GM12878 (cell line): ENCODE measurements at regions not wholly inside any gene's neighbourhood (a gene's known extent, or its start where the extent isn't known, plus 50 kb on each side); places are given as distances from the start of the nearest gene placed in this dataset.

Source experiments
- ATAC-seq: fragments of 200-7000 bp; cut with Tn5 transposase; 3 replicates; pipeline ENCODE4 v1.9.1; 2020; ENCODE audit warnings: mild to moderate bottlenecking, moderate library complexity
- BruUV-seq: library from RNA; stranded (reverse); fragments of 400-500 nt; replicated peaks from 2 replicates; lab custom pipeline; 2021; lab: Mats Ljungman, UMichigan
- CTCF ChIA-PET: fragments of 300-600 bp; sonication (Branson Sonifier 250); formaldehyde crosslinking; extraction: SDS; loops from one replicate; lab custom pipeline; 2021; ENCODE audit warnings: inconsistent platforms; lab: Yijun Ruan, JAX
- POLR2A ChIA-PET: fragments of 350-600 bp; formaldehyde crosslinking; extraction: SDS; loops from one replicate; lab custom pipeline; 2021; ENCODE audit warnings: inconsistent platforms; lab: Charles Lee
- RAD21 ChIA-PET: fragments of 300-600 bp; sonication (Branson Sonifier 250); formaldehyde crosslinking; loops from one replicate; lab custom pipeline; 2023; ENCODE audit warnings: antibody characterized with exemption; ENCODE audit not compliant: unreplicated experiment; lab: Charles Lee
- SMC1A ChIA-PET: fragments of 300-600 bp; sonication (Branson Sonifier 250); formaldehyde crosslinking; loops from one replicate; lab custom pipeline; 2023; ENCODE audit not compliant: unreplicated experiment, uncharacterized antibody; lab: Charles Lee
- DNase-seq: peaks from one replicate; pipeline ENCODE4 v3.0.0-alpha.2; 2011; ENCODE audit warnings: low read depth, low spot score
- FAIRE-seq: peaks from 3 replicates; lab custom pipeline; 2011; peaks lifted over from hg19 to GRCh38; lab: Jason Lieb, UNC
- H2AFZ ChIP-seq: 2 replicates; pipeline ENCODE4 v1.6.0; 2011; ENCODE audit warnings: low read depth, low read length, control low read depth; ENCODE audit not compliant: control insufficient read depth
- H3K27ac ChIP-seq: 2 replicates; pipeline ENCODE4 v1.5.1; 2011; ENCODE audit warnings: control low read depth; ENCODE audit not compliant: control insufficient read depth, insufficient read depth
- H3K27me3 ChIP-seq, 2 experiments: replicated peaks in 1 of 2; 2 replicates each; pipeline versions ENCODE4 v1.6.0 to v1.6.1; 2011; ENCODE audit warnings: low read length in 1 of 2; ENCODE audit not compliant: control insufficient read depth in 2 of 2, insufficient read depth in 2 of 2
- H3K36me3 ChIP-seq, 2 experiments: 2 replicates each; pipeline ENCODE4 v1.5.1; 2011; ENCODE audit warnings: low read length in 1 of 2; ENCODE audit not compliant: control insufficient read depth in 2 of 2, insufficient read depth in 2 of 2
- H3K4me1 ChIP-seq: 2 replicates; pipeline ENCODE4 v1.6.1; 2011; ENCODE audit warnings: mild to moderate bottlenecking, low read length, moderate library complexity, mixed read lengths; ENCODE audit not compliant: control insufficient read depth, insufficient read depth
- H3K4me2 ChIP-seq: 2 replicates; pipeline ENCODE4 v1.6.0; 2011; ENCODE audit warnings: control low read depth; ENCODE audit not compliant: control insufficient read depth, insufficient read depth
- H3K4me3 ChIP-seq: fragments of 200-600 bp; sonication (generic); 2 replicates; pipeline ENCODE4 v1.5.1; 2016
- H3K79me2 ChIP-seq: 2 replicates; pipeline ENCODE4 v1.6.0; 2011; ENCODE audit warnings: low read length; ENCODE audit not compliant: control insufficient read depth, insufficient read depth
- H3K9ac ChIP-seq: 2 replicates; pipeline ENCODE4 v1.8.0; 2011; ENCODE audit warnings: low read length, control low read depth, mixed read lengths; ENCODE audit not compliant: control insufficient read depth, insufficient read depth
- H3K9me3 ChIP-seq: replicated peaks from 3 replicates; pipeline ENCODE4 v1.5.1; 2011; ENCODE audit warnings: mild to moderate bottlenecking, low read length; ENCODE audit not compliant: control insufficient read depth, insufficient read depth
- H4K20me1 ChIP-seq: 2 replicates; pipeline ENCODE4 v1.6.0; 2011; ENCODE audit not compliant: control insufficient read depth, insufficient read depth
- POLR2AphosphoS5 ChIP-seq: IDR thresholded peaks from 2 replicates; pipeline ENCODE4 v1.6.1; 2011; ENCODE audit warnings: mild to moderate bottlenecking, low read length, inconsistent platforms
- RB1 ChIP-seq: fragments of 450-650 bp; formaldehyde crosslinking; IDR thresholded peaks from 2 replicates; pipeline ENCODE4 v1.6.1; 2017; ENCODE audit warnings: mild to moderate bottlenecking, borderline replicate concordance
- SMAD5 ChIP-seq: IDR thresholded peaks from 2 replicates; pipeline ENCODE4 v1.6.1; 2016; ENCODE audit warnings: antibody characterized with exemption, low read depth
- TBL1XR1 ChIP-seq: IDR thresholded peaks from 2 replicates; pipeline ENCODE4 v1.6.1; 2012; ENCODE audit warnings: low read depth, low read length, improper control_type of control experiment
- YBX1 ChIP-seq: fragments of 450-650 bp; IDR thresholded peaks from 2 replicates; pipeline ENCODE4 v1.6.1; 2016; ENCODE audit warnings: antibody characterized with exemption
- ZBED1 ChIP-seq: IDR thresholded peaks from 2 replicates; pipeline ENCODE4 v1.6.1; 2016; ENCODE audit warnings: borderline replicate concordance
- WGBS: methylation state at CpG from one replicate; pipeline ENCODE4 v1.1.6; 2016; ENCODE audit warnings: low lambda C conversion rate; ENCODE audit not compliant: insufficient replicate concordance, insufficient coverage; ENCODE audit errors: missing lambda C conversion rate; 5-methylcytosine and 5-hydroxymethylcytosine counted together
- in situ Hi-C: fragments of 300-500 bp; cut with MboI; formaldehyde crosslinking; loops from 9 replicates; pipeline ENCODE4 v1.14.3; 2018; ENCODE audit warnings: mixed read lengths
- intact Hi-C: fragments of 100-400 bp; cut with micrococcal nuclease; formaldehyde crosslinking; loops from one replicate; pipeline ENCODE4 v1.14.2; 2022; ENCODE audit not compliant: unreplicated experiment
- TF ChIP-seq, protein P1 (sequence below): fragments of 450-650 bp; IDR thresholded peaks from 2 replicates; pipeline ENCODE4 v1.6.1; 2016; ENCODE audit warnings: mild to moderate bottlenecking, moderate library complexity, borderline replicate concordance
- TF ChIP-seq, protein P2 (sequence below): fragments of 450-650 bp; IDR thresholded peaks from 2 replicates; pipeline ENCODE4 v1.6.1; 2018; ENCODE audit warnings: borderline replicate concordance, mild to moderate bottlenecking; ENCODE audit not compliant: partially characterized antibody
- TF ChIP-seq, protein P3 (sequence below): fragments of 450-650 bp; IDR thresholded peaks from 2 replicates; pipeline ENCODE4 v1.6.1; 2016; ENCODE audit warnings: mild to moderate bottlenecking

DNA sequence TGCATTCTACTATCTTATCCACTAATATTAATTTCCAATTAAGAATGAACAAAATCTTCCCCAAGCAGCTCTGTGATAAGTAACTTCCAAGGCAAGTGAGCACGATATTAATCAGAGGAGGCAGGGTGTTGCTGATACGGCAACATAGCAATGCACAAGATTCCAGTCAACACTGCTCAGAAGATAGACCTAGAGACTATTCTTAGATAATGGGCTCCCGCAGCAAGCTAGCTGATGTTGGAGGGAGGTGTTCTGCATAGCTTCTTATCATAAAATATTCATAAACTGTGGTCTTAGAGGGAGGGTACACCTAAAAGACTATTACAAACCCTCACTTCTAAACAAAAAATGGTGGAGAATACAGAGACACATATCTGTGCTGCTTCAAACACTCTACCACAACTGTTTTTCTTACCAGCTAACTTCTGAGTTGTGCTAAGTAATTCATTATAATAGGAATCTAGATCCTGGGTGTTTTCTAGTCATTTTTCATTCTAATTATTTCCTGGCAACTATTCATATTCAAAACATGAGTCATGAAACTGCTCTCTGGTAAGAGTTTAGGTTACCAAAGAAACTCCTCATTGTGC lies 382.0 kb upstream of the SOX14 start:
- TF ChIP-seq, protein P1, sequence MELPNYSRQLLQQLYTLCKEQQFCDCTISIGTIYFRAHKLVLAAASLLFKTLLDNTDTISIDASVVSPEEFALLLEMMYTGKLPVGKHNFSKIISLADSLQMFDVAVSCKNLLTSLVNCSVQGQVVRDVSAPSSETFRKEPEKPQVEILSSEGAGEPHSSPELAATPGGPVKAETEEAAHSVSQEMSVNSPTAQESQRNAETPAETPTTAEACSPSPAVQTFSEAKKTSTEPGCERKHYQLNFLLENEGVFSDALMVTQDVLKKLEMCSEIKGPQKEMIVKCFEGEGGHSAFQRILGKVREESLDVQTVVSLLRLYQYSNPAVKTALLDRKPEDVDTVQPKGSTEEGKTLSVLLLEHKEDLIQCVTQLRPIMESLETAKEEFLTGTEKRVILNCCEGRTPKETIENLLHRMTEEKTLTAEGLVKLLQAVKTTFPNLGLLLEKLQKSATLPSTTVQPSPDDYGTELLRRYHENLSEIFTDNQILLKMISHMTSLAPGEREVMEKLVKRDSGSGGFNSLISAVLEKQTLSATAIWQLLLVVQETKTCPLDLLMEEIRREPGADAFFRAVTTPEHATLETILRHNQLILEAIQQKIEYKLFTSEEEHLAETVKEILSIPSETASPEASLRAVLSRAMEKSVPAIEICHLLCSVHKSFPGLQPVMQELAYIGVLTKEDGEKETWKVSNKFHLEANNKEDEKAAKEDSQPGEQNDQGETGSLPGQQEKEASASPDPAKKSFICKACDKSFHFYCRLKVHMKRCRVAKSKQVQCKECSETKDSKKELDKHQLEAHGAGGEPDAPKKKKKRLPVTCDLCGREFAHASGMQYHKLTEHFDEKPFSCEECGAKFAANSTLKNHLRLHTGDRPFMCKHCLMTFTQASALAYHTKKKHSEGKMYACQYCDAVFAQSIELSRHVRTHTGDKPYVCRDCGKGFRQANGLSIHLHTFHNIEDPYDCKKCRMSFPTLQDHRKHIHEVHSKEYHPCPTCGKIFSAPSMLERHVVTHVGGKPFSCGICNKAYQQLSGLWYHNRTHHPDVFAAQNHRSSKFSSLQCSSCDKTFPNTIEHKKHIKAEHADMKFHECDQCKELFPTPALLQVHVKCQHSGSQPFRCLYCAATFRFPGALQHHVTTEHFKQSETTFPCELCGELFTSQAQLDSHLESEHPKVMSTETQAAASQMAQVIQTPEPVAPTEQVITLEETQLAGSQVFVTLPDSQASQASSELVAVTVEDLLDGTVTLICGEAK, result no peak
- TF ChIP-seq TBL1XR1 (no peak), ZBED1 (no peak), RB1 (no peak), POLR2AphosphoS5 (no peak), YBX1 (no peak), SMAD5 (no peak)
- TF ChIP-seq, protein P2, sequence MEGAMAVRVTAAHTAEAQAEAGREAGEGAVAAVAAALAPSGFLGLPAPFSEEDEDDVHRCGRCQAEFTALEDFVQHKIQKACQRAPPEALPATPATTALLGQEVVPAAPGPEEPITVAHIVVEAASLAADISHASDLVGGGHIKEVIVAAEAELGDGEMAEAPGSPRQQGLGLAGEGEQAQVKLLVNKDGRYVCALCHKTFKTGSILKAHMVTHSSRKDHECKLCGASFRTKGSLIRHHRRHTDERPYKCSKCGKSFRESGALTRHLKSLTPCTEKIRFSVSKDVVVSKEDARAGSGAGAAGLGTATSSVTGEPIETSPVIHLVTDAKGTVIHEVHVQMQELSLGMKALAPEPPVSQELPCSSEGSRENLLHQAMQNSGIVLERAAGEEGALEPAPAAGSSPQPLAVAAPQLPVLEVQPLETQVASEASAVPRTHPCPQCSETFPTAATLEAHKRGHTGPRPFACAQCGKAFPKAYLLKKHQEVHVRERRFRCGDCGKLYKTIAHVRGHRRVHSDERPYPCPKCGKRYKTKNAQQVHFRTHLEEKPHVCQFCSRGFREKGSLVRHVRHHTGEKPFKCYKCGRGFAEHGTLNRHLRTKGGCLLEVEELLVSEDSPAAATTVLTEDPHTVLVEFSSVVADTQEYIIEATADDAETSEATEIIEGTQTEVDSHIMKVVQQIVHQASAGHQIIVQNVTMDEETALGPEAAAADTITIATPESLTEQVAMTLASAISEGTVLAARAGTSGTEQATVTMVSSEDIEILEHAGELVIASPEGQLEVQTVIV, result no peak
- TF ChIP-seq, protein P3, sequence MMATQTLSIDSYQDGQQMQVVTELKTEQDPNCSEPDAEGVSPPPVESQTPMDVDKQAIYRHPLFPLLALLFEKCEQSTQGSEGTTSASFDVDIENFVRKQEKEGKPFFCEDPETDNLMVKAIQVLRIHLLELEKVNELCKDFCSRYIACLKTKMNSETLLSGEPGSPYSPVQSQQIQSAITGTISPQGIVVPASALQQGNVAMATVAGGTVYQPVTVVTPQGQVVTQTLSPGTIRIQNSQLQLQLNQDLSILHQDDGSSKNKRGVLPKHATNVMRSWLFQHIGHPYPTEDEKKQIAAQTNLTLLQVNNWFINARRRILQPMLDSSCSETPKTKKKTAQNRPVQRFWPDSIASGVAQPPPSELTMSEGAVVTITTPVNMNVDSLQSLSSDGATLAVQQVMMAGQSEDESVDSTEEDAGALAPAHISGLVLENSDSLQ, result no peak
- H3K9ac ChIP-seq, result no peak overlapping the region
- RAD21 ChIA-PET, result no interaction called here
- DNase-seq (no peak), ATAC-seq (no peak), FAIRE-seq (no peak)
- no peak overlapping the region for H3K4me2 ChIP-seq
- H3K79me2 ChIP-seq, result no peaks in the 10 kb centered on the region
- H2AFZ ChIP-seq, result no peak overlapping the region
- peaks cover 1% of the 10 kb centered on the region; the same call in 1 of the 3 replicates for H3K9me3 ChIP-seq
- POLR2A ChIA-PET, result no interaction called here
- 14% methylated on average over 3 of the region's 3 CpGs for WGBS
- BruUV-seq, result no TSS peak
- CTCF ChIA-PET, result interaction anchor here (1.0 to 1.1 kb wide), 2 partner anchors 24 to 29 kb away, joined by 3 read pairs; no protein-coding TSS in a partner anchor
- intact Hi-C loops, result no loop called here
- no peaks in the 10 kb centered on the region for H4K20me1 ChIP-seq
- no peak overlapping the region for H3K27ac ChIP-seq
- no peaks in the 10 kb centered on the region for H3K27me3 ChIP-seq
- SMC1A ChIA-PET, result no interaction called here
- in situ Hi-C loops, result no loop called here
- no peaks in the 10 kb centered on the region for H3K36me3 ChIP-seq
- no peak overlapping the region for H3K4me3 ChIP-seq
- H3K4me1 ChIP-seq, result no peaks in the 10 kb centered on the region
